Astrocyte (in vitro differentiated cells and primary cell): ENCODE measurements at regions not wholly inside any gene's neighbourhood (a gene's known extent, or its start where the extent isn't known, plus 50 kb on each side); places are given as distances from the start of the nearest gene placed in this dataset.

Experiments used
- DNase-seq: peaks from one replicate; pipeline ENCODE4 v3.0.0-alpha.2; 2010; ENCODE audit warnings: low read depth
- FAIRE-seq: peaks from 2 replicates; lab custom pipeline; 2011; peaks lifted over from hg19 to GRCh38; lab: Jason Lieb, UNC
- H2AFZ ChIP-seq: 2 replicates; pipeline ENCODE4 v1.6.0; 2012; ENCODE audit warnings: low read depth, low read length, inconsistent platforms
- H3K27ac ChIP-seq: 2 replicates; pipeline ENCODE4 v1.5.1; 2011; ENCODE audit warnings: low read depth, low read length, inconsistent platforms
- H3K27me3 ChIP-seq: 2 replicates; pipeline ENCODE4 v1.6.0; 2011; ENCODE audit warnings: low read length, inconsistent platforms; ENCODE audit not compliant: insufficient read depth
- H3K36me3 ChIP-seq: 2 replicates; pipeline ENCODE4 v1.5.1; 2011; ENCODE audit warnings: low read length, inconsistent platforms; ENCODE audit not compliant: insufficient read depth
- H3K4me1 ChIP-seq: 2 replicates; pipeline ENCODE4 v1.5.1; 2011; ENCODE audit warnings: low read length, inconsistent platforms; ENCODE audit not compliant: insufficient read depth
- H3K4me2 ChIP-seq: 2 replicates; pipeline ENCODE4 v1.6.0; 2012; ENCODE audit warnings: low read length, inconsistent platforms
- H3K4me3 ChIP-seq: 2 replicates; pipeline ENCODE4 v1.5.1; 2011; ENCODE audit warnings: low read depth, mild to moderate bottlenecking, low read length, inconsistent platforms; ENCODE audit not compliant: insufficient read depth
- H3K79me2 ChIP-seq: 2 replicates; pipeline ENCODE4 v1.6.0; 2012; ENCODE audit warnings: mild to moderate bottlenecking, low read length, inconsistent platforms; ENCODE audit not compliant: insufficient read depth
- H3K9ac ChIP-seq: 2 replicates; pipeline ENCODE4 v1.6.0; 2012; ENCODE audit warnings: mild to moderate bottlenecking, low read length, inconsistent platforms
- H3K9me3 ChIP-seq: 2 replicates; pipeline ENCODE4 v1.5.1; 2012; ENCODE audit warnings: low read depth, mild to moderate bottlenecking, low read length, inconsistent platforms; ENCODE audit not compliant: insufficient read depth
- H4K20me1 ChIP-seq: 2 replicates; pipeline ENCODE4 v1.6.0; 2012; ENCODE audit warnings: low read length, inconsistent platforms; ENCODE audit not compliant: insufficient read depth
- H3K27ac Mint-ChIP-seq: one replicate; pipeline ENCODE4 v1.8.0; 2021; ENCODE audit warnings: mild to moderate bottlenecking, mixed read lengths; ENCODE audit not compliant: unreplicated experiment
- H3K27me3 Mint-ChIP-seq: one replicate; pipeline ENCODE4 v1.8.0; 2021; ENCODE audit warnings: low read depth, mixed read lengths; ENCODE audit not compliant: unreplicated experiment
- H3K36me3 Mint-ChIP-seq: one replicate; pipeline ENCODE4 v1.8.0; 2021; ENCODE audit warnings: low read depth, mixed read lengths; ENCODE audit not compliant: unreplicated experiment
- H3K4me1 Mint-ChIP-seq: one replicate; pipeline ENCODE4 v1.8.0; 2021; ENCODE audit warnings: low read depth, mixed read lengths; ENCODE audit not compliant: unreplicated experiment
- H3K4me3 Mint-ChIP-seq: one replicate; pipeline ENCODE4 v1.8.0; 2021; ENCODE audit warnings: mild to moderate bottlenecking, moderate library complexity, mixed read lengths; ENCODE audit not compliant: unreplicated experiment
- H3K9me3 Mint-ChIP-seq: one replicate; pipeline ENCODE4 v1.8.0; 2021; ENCODE audit warnings: mild to moderate bottlenecking, mixed read lengths; ENCODE audit not compliant: unreplicated experiment
- EZH2 ChIP-seq: IDR thresholded peaks from 2 replicates; pipeline ENCODE4 v1.6.1; 2012; ENCODE audit warnings: mild to moderate bottlenecking, low read length, inconsistent platforms; ENCODE audit not compliant: insufficient read depth
- TF ChIP-seq, protein P1 (sequence below): IDR thresholded peaks from 2 replicates; pipeline ENCODE4 v1.5.1; 2011; ENCODE audit warnings: low read depth, mild to moderate bottlenecking, inconsistent platforms, low read length, moderate library complexity; ENCODE audit not compliant: insufficient read depth

- no peak overlapping the region for H3K9ac ChIP-seq
- Mint-ChIP-seq H3K27ac (no peak overlapping the region), H3K27me3 (peaks cover 1% of the 10 kb centered on the region), H3K4me1 (peaks cover 12% of the 10 kb centered on the region), H3K36me3 (no peaks in the 10 kb centered on the region), H3K9me3 (no peaks in the 10 kb centered on the region), H3K4me3 (no peak overlapping the region)
- no peak overlapping the region for H3K27ac ChIP-seq
- no peaks in the 10 kb centered on the region for H3K36me3 ChIP-seq
- FAIRE-seq (no peak), DNase-seq (no peak)
- no peak overlapping the region for H3K4me2 ChIP-seq
- peaks cover 8% of the 10 kb centered on the region for H3K4me1 ChIP-seq
- H4K20me1 ChIP-seq: no peaks in the 10 kb centered on the region
- no peaks in the 10 kb centered on the region for H3K79me2 ChIP-seq
- TF ChIP-seq, protein P1, sequence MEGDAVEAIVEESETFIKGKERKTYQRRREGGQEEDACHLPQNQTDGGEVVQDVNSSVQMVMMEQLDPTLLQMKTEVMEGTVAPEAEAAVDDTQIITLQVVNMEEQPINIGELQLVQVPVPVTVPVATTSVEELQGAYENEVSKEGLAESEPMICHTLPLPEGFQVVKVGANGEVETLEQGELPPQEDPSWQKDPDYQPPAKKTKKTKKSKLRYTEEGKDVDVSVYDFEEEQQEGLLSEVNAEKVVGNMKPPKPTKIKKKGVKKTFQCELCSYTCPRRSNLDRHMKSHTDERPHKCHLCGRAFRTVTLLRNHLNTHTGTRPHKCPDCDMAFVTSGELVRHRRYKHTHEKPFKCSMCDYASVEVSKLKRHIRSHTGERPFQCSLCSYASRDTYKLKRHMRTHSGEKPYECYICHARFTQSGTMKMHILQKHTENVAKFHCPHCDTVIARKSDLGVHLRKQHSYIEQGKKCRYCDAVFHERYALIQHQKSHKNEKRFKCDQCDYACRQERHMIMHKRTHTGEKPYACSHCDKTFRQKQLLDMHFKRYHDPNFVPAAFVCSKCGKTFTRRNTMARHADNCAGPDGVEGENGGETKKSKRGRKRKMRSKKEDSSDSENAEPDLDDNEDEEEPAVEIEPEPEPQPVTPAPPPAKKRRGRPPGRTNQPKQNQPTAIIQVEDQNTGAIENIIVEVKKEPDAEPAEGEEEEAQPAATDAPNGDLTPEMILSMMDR: no peak
- no peak for TF ChIP-seq EZH2
- no peak overlapping the region for H3K4me3 ChIP-seq
- no peaks in the 10 kb centered on the region for H3K27me3 ChIP-seq
- no peak overlapping the region for H2AFZ ChIP-seq
- H3K9me3 ChIP-seq: no peaks in the 10 kb centered on the region
Observed at GRCh38 chr16:14004729-14005315, 66.3 kb upstream of the MRTFB start.

DNA sequence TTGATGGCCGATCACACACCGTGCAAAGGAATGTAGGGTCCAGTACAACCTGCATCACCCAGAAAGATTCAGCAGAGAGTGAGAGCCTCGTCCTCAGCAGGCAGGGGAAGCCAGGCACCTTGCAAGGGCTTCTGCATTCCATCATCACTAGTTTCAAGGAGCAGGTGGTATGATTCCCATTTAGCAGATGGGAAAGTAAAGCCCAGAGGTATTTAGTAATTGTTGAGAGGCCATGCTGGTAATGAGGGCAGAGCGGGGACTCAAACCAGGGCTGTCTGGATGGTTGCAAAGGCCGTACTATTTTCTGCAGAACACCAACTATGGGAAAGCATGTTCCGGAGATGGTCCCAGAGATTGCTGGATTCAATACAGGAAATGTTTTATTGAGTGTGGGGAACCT, 65.8 kb upstream of the MRTFB start:
- H3K4me2 ChIP-seq: no peak overlapping the region
- TF ChIP-seq, protein P1: no peak
- no peak overlapping the region for H3K9ac ChIP-seq
- H2AFZ ChIP-seq: no peak overlapping the region
- H3K27me3 ChIP-seq: no peaks in the 10 kb centered on the region
- H3K36me3 Mint-ChIP-seq: no peaks in the 10 kb centered on the region
- peaks cover 8% of the 10 kb centered on the region for H3K4me1 ChIP-seq
- no peaks in the 10 kb centered on the region for H3K9me3 Mint-ChIP-seq
- no peaks in the 10 kb centered on the region for H3K79me2 ChIP-seq
- no peak overlapping the region for H3K27ac Mint-ChIP-seq
- H3K27ac ChIP-seq: no peak overlapping the region
- H3K4me1 Mint-ChIP-seq: peaks cover 12% of the 10 kb centered on the region
- DNase-seq (no peak), FAIRE-seq (no peak)
- no peaks in the 10 kb centered on the region for H3K9me3 ChIP-seq
- no peak overlapping the region for H3K4me3 ChIP-seq
- peaks cover 1% of the 10 kb centered on the region for H3K27me3 Mint-ChIP-seq
- no peaks in the 10 kb centered on the region for H4K20me1 ChIP-seq
- no peak overlapping the region for H3K4me3 Mint-ChIP-seq
- H3K36me3 ChIP-seq: no peaks in the 10 kb centered on the region

DNA sequence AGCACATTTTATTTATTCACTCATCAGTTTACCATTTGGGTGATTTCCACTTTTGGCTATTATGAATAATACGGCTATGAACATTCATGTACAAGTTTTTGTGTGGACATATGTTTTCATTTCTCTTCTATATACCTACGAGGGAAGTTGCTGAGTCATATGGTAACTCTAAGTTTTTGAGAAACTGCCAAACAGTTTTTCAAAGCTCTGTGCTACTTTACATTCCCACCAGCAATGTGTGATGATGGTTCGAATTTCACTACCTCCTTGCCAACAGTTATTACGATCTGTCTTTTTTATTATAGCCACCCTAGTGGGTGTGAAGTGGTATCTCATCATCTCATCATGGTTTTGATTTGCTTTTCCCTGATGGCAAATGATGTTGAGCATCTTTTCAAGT, 63.7 kb upstream of the MRTFB start:
- Mint-ChIP-seq H3K4me1 (peaks cover 11% of the 10 kb centered on the region), H3K27ac (no peak overlapping the region), H3K36me3 (no peaks in the 10 kb centered on the region), H3K4me3 (no peak overlapping the region), H3K9me3 (no peaks in the 10 kb centered on the region), H3K27me3 (no peaks in the 10 kb centered on the region)
- Histone ChIP-seq H3K27me3 (no peaks in the 10 kb centered on the region), H3K4me1 (peaks cover 6% of the 10 kb centered on the region), H3K4me3 (no peak overlapping the region), H3K27ac (no peak overlapping the region), H3K9me3 (no peaks in the 10 kb centered on the region), H3K79me2 (no peaks in the 10 kb centered on the region), H3K9ac (no peak overlapping the region), H2AFZ (no peak overlapping the region), H3K36me3 (no peaks in the 10 kb centered on the region), H4K20me1 (no peaks in the 10 kb centered on the region), H3K4me2 (no peak overlapping the region)
- TF ChIP-seq, protein P1: no peak
- no peak for TF ChIP-seq EZH2
- no peak for FAIRE-seq
- DNase-seq: peak; percentile 72
